NCI-H345 treated with DMSO at 0.1 percent for 48 hours (cell line): ENCODE measurements at regions not wholly inside any gene's neighbourhood (a gene's known extent, or its start where the extent isn't known, plus 50 kb on each side); places are given as distances from the start of the nearest gene placed in this dataset.
"Not testable (repeated sequence)": the region's sequence is repeated elsewhere in the genome, so short reads cannot be mapped to it uniquely, and the experiment has no call there.

Experiments
- DNase-seq: peaks from one replicate; lab custom pipeline; 2025; ENCODE audit not compliant: unreplicated experiment; lab: John Stamatoyannopoulos, UW

GRCh38 chr3:182323126-182323700 is 470.1 kb upstream of the ATP11B start:
- no peak for DNase-seq

DNA sequence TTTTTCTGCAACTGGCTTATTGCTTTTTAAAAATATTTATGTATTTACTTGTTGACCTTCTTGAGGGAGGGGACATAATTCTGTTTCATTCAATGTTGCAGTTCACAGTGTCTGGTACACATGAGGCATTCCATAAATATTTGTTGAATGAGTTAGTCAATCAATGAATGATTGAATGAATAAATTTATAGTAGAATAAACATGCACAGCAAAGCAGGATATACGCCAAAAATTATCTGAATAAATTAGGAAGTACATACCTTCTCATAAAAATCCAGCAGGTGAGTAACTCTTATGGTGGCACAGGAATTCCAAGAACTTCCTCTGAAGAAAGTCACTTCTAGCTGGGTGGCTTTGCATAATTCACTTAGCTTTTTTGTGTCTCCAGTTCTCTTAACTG is 469.4 kb upstream of the ATP11B start:
- no peak for DNase-seq

DNA sequence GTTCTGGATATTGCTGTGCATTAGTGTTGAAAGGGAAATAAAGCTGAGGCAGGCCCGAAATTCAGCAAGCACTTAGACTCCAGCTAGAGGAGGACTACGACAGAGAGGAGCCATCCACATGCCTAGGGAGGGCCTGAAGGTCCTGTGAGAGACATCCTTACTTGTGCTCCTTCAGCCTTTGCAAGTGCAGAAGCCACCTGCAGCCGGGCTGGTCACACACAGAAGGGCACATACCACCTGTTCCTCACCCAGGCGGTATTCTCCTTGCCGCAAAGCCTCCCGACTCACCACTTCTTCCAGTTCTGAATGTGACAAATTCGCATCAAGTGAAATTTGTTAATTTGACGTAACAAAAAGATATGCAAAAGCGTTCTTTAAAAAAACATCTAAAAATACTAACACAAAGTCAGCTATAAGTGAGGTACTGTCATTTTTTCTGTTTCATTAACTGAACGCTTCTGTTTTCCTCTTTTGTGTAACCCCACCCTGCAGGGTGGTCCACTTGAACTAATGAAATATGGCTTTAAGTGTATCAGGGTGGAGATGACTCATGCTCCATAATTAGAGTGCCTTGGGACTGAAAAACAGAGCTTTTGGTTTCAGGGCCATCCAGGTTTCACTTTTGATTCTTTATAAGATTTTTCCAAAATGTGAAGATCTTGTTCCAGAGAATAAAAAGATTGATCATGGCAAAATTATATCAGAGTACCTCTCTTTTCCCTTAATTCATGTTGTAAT is 467.9 kb upstream of the ATP11B start:
- DNase-seq = no peak

DNA sequence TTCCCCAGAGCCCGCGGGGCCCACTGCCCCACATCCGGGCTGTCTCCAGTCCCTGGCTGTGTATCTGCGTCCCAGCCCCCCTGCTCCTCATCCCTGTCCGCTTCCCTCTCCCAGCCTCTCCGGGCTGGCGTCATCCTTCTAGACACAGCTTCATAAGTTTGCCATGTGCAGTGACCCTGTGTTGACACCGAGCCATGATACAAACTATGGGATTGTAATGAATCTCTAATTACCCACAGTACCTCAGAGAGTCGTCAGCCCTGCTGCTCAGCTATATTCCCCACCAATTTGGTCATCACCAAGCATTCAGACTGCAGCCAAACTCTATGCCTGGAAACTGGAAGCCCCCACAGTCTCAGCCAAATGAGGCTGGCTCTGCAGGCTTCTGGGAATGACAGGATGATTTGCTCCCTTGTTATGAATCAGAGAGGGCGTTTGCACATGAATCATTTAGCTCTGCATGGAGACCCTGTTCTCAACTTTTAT is 466.1 kb upstream of the ATP11B start:
- no peak for DNase-seq

DNA sequence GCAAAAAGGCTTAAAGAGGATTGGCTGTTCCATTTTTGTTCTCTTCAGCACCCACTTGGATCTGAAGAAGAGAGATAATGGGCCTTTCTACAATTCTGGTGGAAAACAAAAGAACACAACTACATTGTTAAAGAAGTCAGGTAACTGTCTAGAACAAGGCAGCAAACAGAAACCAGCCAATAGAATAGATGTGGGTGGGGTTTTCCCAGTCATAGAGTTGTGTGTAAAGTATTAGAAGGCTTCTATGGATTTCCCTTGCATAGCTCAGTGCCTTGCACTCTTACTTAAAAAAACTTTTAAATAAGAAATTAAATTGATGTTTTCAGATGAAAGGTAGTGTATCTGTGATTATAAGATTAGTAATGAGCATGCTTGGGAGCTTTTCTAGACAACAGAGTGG is 462.7 kb upstream of the ATP11B start:
- DNase-seq = no peak

DNA sequence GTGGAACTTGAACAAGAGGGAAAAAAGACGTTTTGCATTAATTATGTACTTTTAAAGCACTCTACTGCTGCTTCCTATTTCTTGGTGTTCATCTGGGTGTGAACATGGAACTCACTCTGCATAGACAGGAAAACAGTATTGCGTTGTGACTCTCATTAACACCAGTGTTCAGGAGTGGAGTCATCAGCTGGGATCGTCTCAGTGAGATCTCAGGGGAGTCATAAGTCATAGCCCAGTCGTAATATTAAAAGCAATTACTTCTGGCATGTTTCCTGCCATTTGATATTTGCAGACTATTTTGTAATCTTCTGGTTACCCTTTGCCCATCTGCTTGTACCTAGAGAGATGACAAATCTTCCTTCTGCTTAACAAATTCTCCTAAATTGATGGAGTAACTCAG is 462.0 kb upstream of the ATP11B start:
- DNase-seq = no peak

GRCh38 chr3:182342252-182342651 is 451.1 kb upstream of the ATP11B start:
- DNase-seq = no peak

- not testable (repeated sequence) for DNase-seq
Observed at GRCh38 chr3:182344026-182344425, 449.3 kb upstream of the ATP11B start.

GRCh38 chr3:182349051-182349450 is 444.3 kb upstream of the ATP11B start:
- DNase-seq = no peak

- no peak for DNase-seq
Observed at GRCh38 chr3:182349951-182350517, 443.3 kb upstream of the ATP11B start.

- DNase-seq = no peak
Observed at GRCh38 chr3:182357928-182358327, 435.4 kb upstream of the ATP11B start.

- no peak for DNase-seq
Observed at GRCh38 chr3:182364323-182364722, 429.0 kb upstream of the ATP11B start.

- DNase-seq = peak; percentile 99
Observed at GRCh38 chr3:182364723-182365650, 428.3 kb upstream of the ATP11B start.

DNA sequence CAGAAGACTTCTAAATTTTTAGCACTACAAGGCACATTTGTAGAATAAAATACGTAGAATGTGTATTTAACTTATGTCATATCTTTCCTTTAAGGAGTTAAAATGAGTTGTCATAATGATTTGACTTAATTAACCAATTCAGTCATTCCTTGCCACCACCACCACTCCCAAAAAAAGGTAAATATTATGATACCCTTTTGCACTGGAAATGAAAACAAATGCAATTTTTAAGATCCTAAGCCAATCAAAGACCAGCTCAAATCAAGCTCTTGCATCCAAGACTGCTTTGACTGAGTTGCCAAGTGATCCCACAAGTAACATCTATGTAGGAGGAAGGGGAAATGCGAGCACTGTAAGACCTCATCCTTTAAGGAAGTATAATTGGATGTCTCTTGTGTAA is 426.6 kb upstream of the ATP11B start:
- DNase-seq = no peak

GRCh38 chr3:182369861-182370260 is 423.4 kb upstream of the ATP11B start:
- no peak for DNase-seq

- no peak for DNase-seq
Observed at GRCh38 chr3:182370949-182371348, 422.4 kb upstream of the ATP11B start.

GRCh38 chr3:182375916-182376315 is 417.4 kb upstream of the ATP11B start:
- DNase-seq = no peak

- no peak for DNase-seq
Observed at GRCh38 chr3:182382112-182382857, 411.0 kb upstream of the ATP11B start.

- no peak for DNase-seq
Observed at GRCh38 chr3:182384221-182384620, 409.1 kb upstream of the ATP11B start.

DNA sequence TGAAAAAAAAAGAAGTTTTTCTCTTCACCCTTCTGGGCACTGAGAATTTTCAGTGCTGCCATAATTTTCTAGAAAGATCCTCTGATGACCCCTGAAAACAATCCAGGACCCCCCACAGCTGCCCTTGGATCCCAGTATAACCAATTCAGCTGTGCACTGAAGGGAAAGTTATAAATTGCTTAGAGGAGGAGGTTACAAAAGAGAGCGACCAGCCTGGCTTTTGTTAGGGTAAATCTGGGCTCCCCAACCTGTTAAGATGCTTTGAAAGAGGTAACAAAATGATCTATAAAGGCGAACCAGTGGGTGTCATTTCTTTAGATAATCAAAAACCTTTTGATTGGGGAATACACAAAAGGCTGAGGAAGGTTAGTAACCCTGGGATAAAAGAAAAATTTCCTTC is 407.9 kb upstream of the ATP11B start:
- no peak for DNase-seq

DNA sequence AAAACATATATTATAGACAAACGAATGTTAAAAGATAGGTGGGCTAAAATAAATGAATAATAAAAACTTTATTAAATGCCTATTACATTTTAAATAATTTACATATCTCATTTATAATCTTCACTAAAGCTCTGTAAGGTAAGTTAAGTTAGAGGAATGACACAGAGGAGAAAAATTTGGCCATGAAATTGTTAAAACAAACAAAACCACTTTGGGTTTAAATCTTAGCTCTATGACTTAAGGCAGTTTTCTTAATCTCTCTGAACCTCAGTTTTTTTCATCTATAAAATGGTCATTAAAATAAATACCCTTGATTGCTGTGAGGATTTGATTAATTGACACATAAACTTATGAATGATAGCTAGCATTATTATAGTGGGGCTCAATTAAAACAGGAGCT is 404.8 kb upstream of the ATP11B start:
- DNase-seq = no peak
